Karpas-422 (cell line): ENCODE measurements at regions not wholly inside any gene's neighbourhood (a gene's known extent, or its start where the extent isn't known, plus 50 kb on each side); places are given as distances from the start of the nearest gene placed in this dataset.

Experiments
- DNase-seq: peaks from one replicate; pipeline ENCODE4 v3.0.0-alpha.2; 2015
- H2AFZ ChIP-seq: fragments of 200-600 bp; sonication (generic); 2 replicates; pipeline ENCODE4 v1.6.1; 2014; ENCODE audit warnings: antibody characterized with exemption, low read length, mixed read lengths
- H3K27ac ChIP-seq: fragments of 200-600 bp; sonication (generic); 2 replicates; pipeline ENCODE4 v1.5.1; 2014; ENCODE audit warnings: mild to moderate bottlenecking, low read length, moderate library complexity
- H3K27me3 ChIP-seq: fragments of 200-600 bp; sonication (generic); 2 replicates; pipeline ENCODE4 v1.6.1; 2014; ENCODE audit warnings: low read length, mixed read lengths
- H3K36me3 ChIP-seq: fragments of 200-600 bp; sonication (generic); 2 replicates; pipeline ENCODE4 v1.6.1; 2014; ENCODE audit warnings: low read length, mixed read lengths; ENCODE audit not compliant: insufficient read depth
- H3K4me1 ChIP-seq: fragments of 200-600 bp; sonication (generic); 2 replicates; pipeline ENCODE4 v1.6.1; 2014; ENCODE audit warnings: mild to moderate bottlenecking, low read length, mixed read lengths
- H3K4me2 ChIP-seq: fragments of 200-600 bp; sonication (generic); 2 replicates; pipeline ENCODE4 v1.6.1; 2014; ENCODE audit warnings: low read length, low read depth, mild to moderate bottlenecking; ENCODE audit not compliant: poor library complexity, severe bottlenecking
- H3K4me3 ChIP-seq: fragments of 200-600 bp; sonication (generic); 2 replicates; pipeline ENCODE4 v1.5.1; 2014; ENCODE audit warnings: mild to moderate bottlenecking, antibody characterized with exemption, low read length, mixed read lengths
- H3K79me2 ChIP-seq: fragments of 200-600 bp; sonication (generic); 2 replicates; pipeline ENCODE4 v1.6.1; 2014; ENCODE audit warnings: mild to moderate bottlenecking, low read length, mixed read lengths
- H3K9ac ChIP-seq: fragments of 200-600 bp; sonication (generic); 2 replicates; pipeline ENCODE4 v1.6.0; 2014; ENCODE audit warnings: low read length
- H3K9me2 ChIP-seq: fragments of 200-600 bp; sonication (generic), shearing (Covaris generic); replicated peaks from 2 replicates; pipeline ENCODE4 v1.6.0; 2014; ENCODE audit warnings: mild to moderate bottlenecking, low read length, moderate library complexity; ENCODE audit not compliant: insufficient read depth
- H3K9me3 ChIP-seq: fragments of 300-700, 200-600 bp; sonication (generic); 2 replicates; pipeline ENCODE4 v1.6.1; 2014; ENCODE audit warnings: low read length, mixed read lengths
- H4K20me1 ChIP-seq: fragments of 200-600 bp; sonication (generic); 2 replicates; pipeline ENCODE4 v1.6.1; 2014; ENCODE audit warnings: mild to moderate bottlenecking, antibody characterized with exemption, low read length, low read depth; ENCODE audit not compliant: insufficient read depth

DNA sequence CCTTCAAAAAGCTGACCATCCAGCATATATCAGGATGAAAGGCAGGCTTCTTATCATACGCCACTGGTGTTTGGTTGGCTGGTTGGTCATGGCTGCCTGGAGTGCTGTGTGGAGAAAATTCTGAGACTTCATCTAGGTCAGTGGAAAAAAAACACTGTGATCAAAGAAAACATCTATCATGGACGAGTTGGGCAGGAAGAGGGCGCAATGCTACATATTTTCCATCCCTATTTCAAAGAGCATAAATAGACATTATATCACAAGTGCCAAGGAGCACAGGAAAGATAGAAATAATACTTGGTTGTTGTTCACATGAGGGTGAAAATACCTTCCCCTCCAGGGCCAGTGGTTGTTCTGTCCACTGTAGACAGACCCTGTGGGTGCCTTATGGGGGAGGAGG lies 128.4 kb upstream of the PLPP4 start:
- Histone ChIP-seq H3K36me3 (peaks cover 45% of the 10 kb centered on the region), H3K4me2 (no peak overlapping the region), H3K4me1 (peaks cover 14% of the 10 kb centered on the region), H2AFZ (no peak overlapping the region), H3K27ac (no peak overlapping the region), H3K9me3 (no peaks in the 10 kb centered on the region), H3K9ac (no peak overlapping the region), H3K4me3 (no peak overlapping the region), H3K79me2 (peaks cover 16% of the 10 kb centered on the region; the same call in 1 of the 2 replicates), H4K20me1 (no peaks in the 10 kb centered on the region), H3K27me3 (no peaks in the 10 kb centered on the region), H3K9me2 (no peaks in the 10 kb centered on the region)
- DNase-seq, result no peak

DNA sequence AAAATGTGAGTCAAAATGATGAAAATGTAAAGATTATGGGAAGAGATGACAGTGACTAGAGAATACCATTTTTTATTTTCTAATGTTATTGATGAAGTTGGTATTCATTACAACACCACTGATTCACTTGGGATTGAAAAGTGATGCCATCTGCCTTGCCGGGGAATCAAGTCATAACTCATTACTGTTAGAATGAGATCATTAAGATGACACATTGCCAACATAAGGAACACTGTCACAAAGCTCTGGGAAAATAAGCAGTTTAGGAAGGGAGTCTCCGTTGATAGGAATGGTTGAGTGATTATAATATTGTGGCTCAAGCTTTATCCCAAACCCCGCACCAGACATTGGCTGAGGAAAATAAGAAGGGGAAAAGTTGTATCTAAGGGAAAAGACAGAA lies 121.5 kb upstream of the PLPP4 start:
- H2AFZ ChIP-seq, result no peak overlapping the region
- H3K9ac ChIP-seq, result no peak overlapping the region
- H3K4me2 ChIP-seq, result peak overlapping the region; percentile 20
- no peak for DNase-seq
- H3K27me3 ChIP-seq, result no peaks in the 10 kb centered on the region
- no peak overlapping the region for H3K4me3 ChIP-seq
- H3K9me3 ChIP-seq, result no peaks in the 10 kb centered on the region
- H3K36me3 ChIP-seq, result peaks cover 15% of the 10 kb centered on the region; the same call in 1 of the 2 replicates
- no peaks in the 10 kb centered on the region for H3K9me2 ChIP-seq
- H4K20me1 ChIP-seq, result no peaks in the 10 kb centered on the region
- peaks cover 2% of the 10 kb centered on the region; the same call in 1 of the 2 replicates for H3K79me2 ChIP-seq
- peak overlapping the region; percentile 67; the same call in 1 of the 2 replicates for H3K27ac ChIP-seq
- peaks cover 26% of the 10 kb centered on the region for H3K4me1 ChIP-seq

DNA sequence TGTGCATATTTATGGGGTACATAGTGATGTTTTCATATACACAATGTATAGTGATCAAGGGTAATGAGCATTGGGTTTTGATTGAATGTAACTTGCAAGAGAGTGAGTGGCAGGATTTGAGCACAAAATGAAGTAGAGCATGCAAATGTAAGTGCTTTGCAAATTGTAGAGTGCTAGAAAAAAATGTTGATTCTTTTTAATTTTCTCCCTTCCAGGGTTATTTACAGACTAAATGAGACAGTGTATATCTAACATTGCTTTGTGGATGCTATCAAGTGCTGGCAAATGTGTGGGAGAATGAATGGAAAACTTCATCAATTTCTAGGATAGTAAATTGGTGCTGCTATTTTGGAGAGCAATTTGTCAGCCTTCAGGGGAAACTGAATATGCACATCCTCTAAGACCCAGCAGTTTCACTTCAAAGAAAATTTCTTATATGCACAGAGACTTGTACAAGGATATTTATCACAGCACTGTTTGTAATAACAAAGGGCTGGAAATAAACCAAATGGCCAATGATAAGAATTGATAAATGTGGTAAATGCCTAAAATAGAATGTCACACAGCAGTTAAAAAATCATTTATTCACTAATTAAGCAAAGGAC lies 120.6 kb upstream of the PLPP4 start:
- Histone ChIP-seq H3K4me1 (peaks cover 26% of the 10 kb centered on the region), H3K9me2 (no peaks in the 10 kb centered on the region), H3K79me2 (peaks cover 2% of the 10 kb centered on the region; the same call in 1 of the 2 replicates), H3K27me3 (no peaks in the 10 kb centered on the region), H3K4me3 (no peak overlapping the region), H3K9me3 (no peaks in the 10 kb centered on the region), H3K4me2 (peak overlapping the region; percentile 20), H2AFZ (no peak overlapping the region), H3K9ac (no peak overlapping the region), H4K20me1 (no peaks in the 10 kb centered on the region), H3K27ac (peak overlapping the region; percentile 67), H3K36me3 (peaks cover 13% of the 10 kb centered on the region; the same call in 1 of the 2 replicates)
- peak; percentile 56 for DNase-seq

DNA sequence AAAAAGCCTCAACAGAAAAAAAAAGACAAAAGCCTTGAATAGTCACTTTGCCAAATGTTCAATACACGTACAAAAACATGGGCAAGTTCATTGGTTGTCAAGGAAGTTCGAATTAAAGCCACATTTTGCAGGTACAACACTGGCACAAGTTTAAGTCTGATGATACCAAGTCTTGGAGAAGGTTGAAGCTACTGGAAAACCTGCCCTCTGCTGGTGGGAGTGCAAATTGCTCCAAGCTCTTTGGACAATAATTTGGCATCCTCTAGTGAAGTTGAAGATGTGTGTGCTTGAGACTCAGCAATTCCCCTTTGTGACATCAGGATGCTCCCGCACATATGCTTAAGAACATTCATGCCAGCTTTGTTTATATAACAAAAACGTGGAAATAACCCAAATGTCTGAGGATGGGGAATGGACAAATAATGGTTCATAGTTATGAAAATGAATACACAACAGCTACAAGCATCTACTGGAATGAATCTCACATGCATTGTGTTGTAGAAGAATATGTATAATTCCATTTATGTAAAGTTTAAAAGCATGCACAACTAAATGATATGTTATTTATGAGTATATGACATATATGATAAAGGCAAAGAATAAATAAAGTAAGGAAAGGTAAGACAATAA lies 120.0 kb upstream of the PLPP4 start:
- DNase-seq, result peak; percentile 91
- Histone ChIP-seq H3K79me2 (peaks cover 2% of the 10 kb centered on the region; the same call in 1 of the 2 replicates), H3K9me3 (no peaks in the 10 kb centered on the region), H3K9ac (no peak overlapping the region), H2AFZ (no peak overlapping the region), H3K9me2 (no peaks in the 10 kb centered on the region), H3K36me3 (peaks cover 12% of the 10 kb centered on the region; the same call in 1 of the 2 replicates), H3K4me3 (no peak overlapping the region), H4K20me1 (no peaks in the 10 kb centered on the region), H3K27ac (peak overlapping the region; percentile 67), H3K4me1 (peaks cover 30% of the 10 kb centered on the region), H3K4me2 (peak overlapping the region; percentile 20), H3K27me3 (no peaks in the 10 kb centered on the region)

DNA sequence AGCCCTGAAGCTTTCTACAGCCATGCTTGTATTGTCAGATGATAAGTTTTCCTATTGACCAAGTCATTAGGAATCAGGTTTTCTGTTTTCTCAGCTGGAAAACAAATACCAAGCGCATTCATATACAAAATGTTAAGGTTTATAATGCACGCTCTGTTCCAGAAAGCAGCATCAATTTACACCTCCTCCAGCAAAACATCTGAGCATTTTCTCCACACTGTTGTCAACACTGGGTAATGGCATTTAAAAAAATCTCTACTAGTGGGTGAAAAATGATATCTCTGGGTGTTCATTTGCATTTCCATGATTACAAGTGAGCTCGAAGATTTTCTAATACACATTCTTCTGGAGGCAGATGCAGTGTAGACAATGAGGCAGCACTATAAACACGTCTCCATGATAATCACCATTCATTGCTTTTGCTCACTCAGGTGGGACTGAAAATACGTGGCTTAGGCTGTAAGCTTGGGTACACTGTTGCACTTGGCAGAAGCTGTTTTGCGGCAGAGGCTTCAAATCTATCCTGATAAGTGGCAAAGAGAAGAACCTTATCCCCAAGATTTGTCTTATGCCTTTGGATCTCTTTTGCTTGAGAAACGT lies 114.8 kb upstream of the PLPP4 start:
- Histone ChIP-seq H3K9me3 (no peaks in the 10 kb centered on the region), H3K27ac (no peak overlapping the region), H2AFZ (no peak overlapping the region), H3K4me3 (no peak overlapping the region), H3K9ac (no peak overlapping the region), H4K20me1 (no peaks in the 10 kb centered on the region), H3K27me3 (no peaks in the 10 kb centered on the region), H3K79me2 (no peaks in the 10 kb centered on the region), H3K36me3 (peaks cover 9% of the 10 kb centered on the region), H3K4me2 (no peak overlapping the region), H3K9me2 (no peaks in the 10 kb centered on the region), H3K4me1 (peaks cover 12% of the 10 kb centered on the region)
- no peak for DNase-seq

DNA sequence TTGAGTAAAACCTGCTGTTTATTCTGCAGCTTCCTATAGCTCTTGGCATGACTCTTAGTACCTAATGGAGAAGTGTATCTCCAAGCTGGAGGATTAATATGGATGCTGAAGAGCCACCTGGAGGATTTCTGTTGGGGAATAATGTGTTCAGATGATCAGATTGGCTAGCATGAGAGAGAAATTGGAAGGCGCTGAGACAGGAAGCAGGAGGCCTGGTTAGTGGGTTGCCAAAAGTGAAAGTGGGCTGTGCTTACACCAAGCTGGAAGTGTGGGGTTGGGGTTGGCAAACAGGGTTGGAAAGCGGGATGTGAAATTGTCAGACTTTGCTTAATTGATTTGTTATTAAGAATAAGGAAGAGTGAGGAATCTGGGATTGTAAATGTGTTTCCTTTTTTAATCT lies 111.8 kb upstream of the PLPP4 start:
- H3K36me3 ChIP-seq, result no peaks in the 10 kb centered on the region; the same call in 1 of the 2 replicates
- H3K9ac ChIP-seq, result no peak overlapping the region
- H3K9me3 ChIP-seq, result no peaks in the 10 kb centered on the region
- H3K4me1 ChIP-seq, result peaks cover 12% of the 10 kb centered on the region
- no peaks in the 10 kb centered on the region for H3K27me3 ChIP-seq
- H3K79me2 ChIP-seq, result no peaks in the 10 kb centered on the region
- H4K20me1 ChIP-seq, result no peaks in the 10 kb centered on the region
- 0 out of 2 replicates have a peak overlapping the region, but pooled peaks have one; percentile 11 for H3K27ac ChIP-seq
- no peaks in the 10 kb centered on the region for H3K9me2 ChIP-seq
- H3K4me2 ChIP-seq, result no peak overlapping the region
- H3K4me3 ChIP-seq, result no peak overlapping the region
- H2AFZ ChIP-seq, result no peak overlapping the region
- DNase-seq, result no peak

DNA sequence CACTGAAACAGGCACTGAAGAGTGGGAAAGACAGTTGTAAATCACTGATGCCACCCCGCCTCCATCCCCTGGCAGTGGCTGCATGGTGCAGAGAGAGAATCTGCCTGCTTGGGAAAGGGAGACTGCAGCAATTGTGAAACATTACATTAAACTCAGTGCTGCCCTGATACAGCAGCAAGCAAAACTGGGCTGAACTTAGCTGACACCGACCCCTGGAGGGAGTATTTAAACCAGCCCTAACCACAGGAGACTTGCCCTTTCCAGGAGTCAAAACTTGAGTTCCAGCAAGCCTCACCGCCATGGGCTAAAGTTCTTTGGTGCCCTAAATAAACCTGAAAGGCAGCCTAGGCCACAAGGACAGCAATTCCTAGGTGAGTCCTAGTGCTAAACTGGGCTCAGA lies 109.4 kb upstream of the PLPP4 start:
- Histone ChIP-seq H3K27me3 (no peaks in the 10 kb centered on the region), H2AFZ (no peak overlapping the region), H4K20me1 (no peaks in the 10 kb centered on the region), H3K79me2 (no peaks in the 10 kb centered on the region), H3K27ac (no peak overlapping the region), H3K36me3 (no peaks in the 10 kb centered on the region; the same call in 1 of the 2 replicates), H3K9ac (no peak overlapping the region), H3K9me3 (no peaks in the 10 kb centered on the region), H3K4me1 (peaks cover 2% of the 10 kb centered on the region), H3K4me3 (no peak overlapping the region), H3K9me2 (no peaks in the 10 kb centered on the region), H3K4me2 (no peak overlapping the region)
- no peak for DNase-seq

DNA sequence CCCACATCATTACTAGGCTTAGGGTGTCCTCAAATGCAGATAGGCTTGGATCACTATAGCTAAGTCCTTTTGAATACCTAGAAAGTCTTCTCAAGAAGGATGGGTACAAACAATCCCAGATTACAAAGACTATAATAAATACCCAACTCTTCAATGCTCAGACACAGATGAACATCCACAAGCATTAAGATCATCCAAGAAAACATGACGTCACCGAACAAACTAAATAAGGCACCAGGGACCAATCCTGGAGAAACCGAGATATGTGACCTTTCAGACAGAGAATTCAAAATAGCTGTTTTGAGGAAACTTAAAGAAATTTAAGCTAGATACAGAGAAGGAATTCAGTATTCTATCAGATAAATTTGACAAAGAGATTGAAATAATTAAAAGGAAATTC lies 108.0 kb upstream of the PLPP4 start:
- no peaks in the 10 kb centered on the region for H3K27me3 ChIP-seq
- no peaks in the 10 kb centered on the region for H3K9me3 ChIP-seq
- no peaks in the 10 kb centered on the region for H3K9me2 ChIP-seq
- no peaks in the 10 kb centered on the region; the same call in 1 of the 2 replicates for H3K4me1 ChIP-seq
- H3K36me3 ChIP-seq, result no peaks in the 10 kb centered on the region; the same call in 1 of the 2 replicates
- H3K79me2 ChIP-seq, result no peaks in the 10 kb centered on the region
- no peak overlapping the region for H2AFZ ChIP-seq
- H3K27ac ChIP-seq, result no peak overlapping the region
- no peak overlapping the region for H3K9ac ChIP-seq
- DNase-seq, result no peak
- no peaks in the 10 kb centered on the region for H4K20me1 ChIP-seq
- H3K4me2 ChIP-seq, result no peak overlapping the region
- no peak overlapping the region for H3K4me3 ChIP-seq
